ENCODE measurements at regions not wholly inside any gene's neighbourhood (a gene's known extent, or its start where the extent isn't known, plus 50 kb on each side); places are given as distances from the start of the nearest gene placed in this dataset.
"Not testable (repeated sequence)": the region's sequence is repeated elsewhere in the genome, so short reads cannot be mapped to it uniquely, and the experiment has no call there.

DNA sequence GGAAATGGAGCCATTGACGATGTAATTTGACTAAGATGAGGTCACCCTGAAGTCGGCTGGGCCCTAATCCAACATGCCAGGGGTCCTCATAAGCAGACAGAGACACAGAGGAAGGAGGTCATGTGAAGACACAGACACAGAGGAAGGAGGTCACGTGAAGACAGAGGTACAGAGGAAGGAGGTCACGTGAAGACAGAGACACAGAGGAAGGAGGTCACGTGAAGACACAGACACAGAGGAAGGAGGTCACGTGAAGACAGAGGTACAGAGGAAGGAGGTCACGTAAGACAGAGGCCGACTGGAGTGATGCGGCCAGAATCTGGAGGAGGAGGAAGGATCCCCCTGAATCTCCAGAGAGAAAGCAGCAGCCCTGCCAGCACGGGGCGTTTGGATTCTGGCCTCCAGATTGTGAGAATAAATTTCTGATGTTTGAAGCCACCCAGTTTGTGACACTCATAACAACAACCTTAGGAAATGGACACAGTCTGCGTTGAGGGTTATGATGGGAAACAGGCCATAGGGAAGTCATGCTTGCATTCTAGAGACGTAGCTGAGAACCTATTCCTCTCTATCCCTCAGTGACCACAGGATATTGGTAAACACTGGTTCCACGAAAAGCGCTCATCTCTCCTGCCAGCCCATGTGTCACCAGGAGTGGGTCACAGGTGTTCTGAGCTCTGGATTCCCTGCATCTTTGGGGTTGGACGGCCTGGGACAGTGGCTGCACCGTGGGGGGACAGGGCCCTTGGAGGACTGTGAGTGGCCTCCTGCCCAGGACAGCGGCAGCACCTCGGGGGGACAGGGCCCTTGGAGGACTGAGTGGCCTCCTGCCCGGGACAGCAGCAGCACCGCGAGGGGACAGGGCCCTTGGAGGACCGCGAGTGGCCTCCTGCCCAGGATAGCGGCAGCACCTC lies 108.5 kb downstream of the SOX1 start:
- in situ Hi-C loops (cut with MboI) = no loop called here

DNA sequence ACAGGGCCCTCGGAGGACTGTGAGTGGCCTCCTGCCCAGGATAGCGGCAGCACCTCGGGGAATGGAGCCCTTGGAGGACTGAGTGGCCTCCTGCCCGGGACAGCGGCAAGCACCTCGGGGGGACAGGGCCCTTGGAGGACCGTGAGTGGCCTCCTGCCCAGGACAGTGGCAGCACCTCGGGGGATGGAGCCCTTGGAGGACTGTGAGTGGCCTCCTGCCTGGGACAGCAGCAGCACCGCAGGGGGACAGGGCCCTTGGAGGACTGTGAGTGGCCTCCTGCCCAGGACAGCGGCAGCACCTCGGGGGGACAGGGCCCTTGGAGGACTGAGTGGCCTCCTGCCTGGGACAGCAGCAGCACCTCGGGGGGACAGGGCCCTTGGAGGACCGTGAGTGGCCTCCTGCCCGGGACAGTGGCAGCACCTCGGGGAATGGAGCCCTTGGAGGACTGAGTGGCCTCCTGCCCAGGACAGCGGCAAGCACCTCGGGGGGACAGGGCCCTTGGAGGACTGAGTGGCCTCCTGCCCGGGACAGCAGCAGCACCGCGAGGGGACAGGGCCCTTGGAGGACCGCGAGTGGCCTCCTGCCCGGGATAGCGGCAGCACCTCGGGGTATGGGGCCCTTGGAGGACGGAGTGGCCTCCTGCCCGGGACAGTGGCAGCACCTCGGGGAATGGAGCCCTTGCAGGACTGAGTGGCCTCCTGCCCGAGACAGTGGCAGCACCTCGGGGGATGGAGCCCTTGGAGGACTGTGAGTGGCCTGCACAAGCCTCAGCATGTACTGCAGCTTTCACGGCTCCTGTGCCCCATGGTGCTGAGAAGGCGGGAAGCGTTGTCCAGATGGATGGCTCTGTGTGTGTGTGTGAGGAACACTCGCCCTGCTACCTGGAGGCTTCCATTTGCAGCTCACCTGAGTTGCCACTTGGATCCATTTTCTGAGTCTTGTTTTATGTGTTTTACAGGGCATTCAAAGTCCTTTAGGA lies 109.5 kb downstream of the SOX1 start:
- 36 to 43% methylated on average over 18 to 34 of the region's 34 CpGs for WGBS, 2 experiments (ENCODE audit: low coverage in 1 of 2, low lambda C conversion rate in 2 of 2, missing lambda C conversion rate in 2 of 2)
- H2AFZ ChIP-seq; H3K79me2 ChIP-seq (ENCODE audit: insufficient read depth); H3K27ac ChIP-seq; H4K20me1 ChIP-seq (ENCODE audit: insufficient read depth); in situ Hi-C loops (cut with MboI); H3K9me3 ChIP-seq (ENCODE audit: low read depth); H3F3A ChIP-seq (ENCODE audit: insufficient read depth); DNase-seq; H3K4me1 ChIP-seq (ENCODE audit: insufficient read depth); H3K4me3 ChIP-seq; H3K4me2 ChIP-seq (ENCODE audit: unreplicated experiment); H3K27me3 ChIP-seq (replicated peaks; ENCODE audit: insufficient read depth); H3K36me3 ChIP-seq (ENCODE audit: low read depth); H3K9me2 ChIP-seq (ENCODE audit: insufficient read depth); H3K9ac ChIP-seq: not testable (repeated sequence)

More for the DNA sequence above, 108.5 kb downstream of the SOX1 start:
- H3K4me2 ChIP-seq (ENCODE audit: unreplicated experiment) = no peak overlapping the region
- no peak overlapping the region for H3K27ac ChIP-seq
- no peaks in the 10 kb centered on the region for H4K20me1 ChIP-seq (ENCODE audit: insufficient read depth)
- no peak overlapping the region for H3K9ac ChIP-seq
- no peaks in the 10 kb centered on the region for H3K9me3 ChIP-seq (ENCODE audit: low read depth)
- no peak for TF ChIP-seq EZH2 (IDR thresholded peaks at IDR 0.05; ENCODE audit: insufficient read depth, poor library complexity, severe bottlenecking)
- no peak for TF ChIP-seq EZH2phosphoT487 (IDR thresholded peaks at IDR 0.05; ENCODE audit: insufficient read depth, low read depth)
- no peak for DNase-seq
- no peak overlapping the region for H2AFZ ChIP-seq
- no peaks in the 10 kb centered on the region for H3K27me3 ChIP-seq (replicated peaks; ENCODE audit: insufficient read depth)
- no peak overlapping the region for H3K4me3 ChIP-seq
- no peaks in the 10 kb centered on the region for H3K36me3 ChIP-seq (ENCODE audit: low read depth)
- WGBS, 2 experiments (ENCODE audit: low coverage in 1 of 2, low lambda C conversion rate in 2 of 2, missing lambda C conversion rate in 2 of 2) = 51 to 52% methylated on average over 17 to 22 of the region's 25 CpGs
- H3K4me1 ChIP-seq (ENCODE audit: insufficient read depth) = no peaks in the 10 kb centered on the region
- H3F3A ChIP-seq (ENCODE audit: insufficient read depth) = no peaks in the 10 kb centered on the region
- H3K9me2 ChIP-seq (ENCODE audit: insufficient read depth) = no peaks in the 10 kb centered on the region
- H3K79me2 ChIP-seq (ENCODE audit: insufficient read depth) = no peaks in the 10 kb centered on the region

DNA sequence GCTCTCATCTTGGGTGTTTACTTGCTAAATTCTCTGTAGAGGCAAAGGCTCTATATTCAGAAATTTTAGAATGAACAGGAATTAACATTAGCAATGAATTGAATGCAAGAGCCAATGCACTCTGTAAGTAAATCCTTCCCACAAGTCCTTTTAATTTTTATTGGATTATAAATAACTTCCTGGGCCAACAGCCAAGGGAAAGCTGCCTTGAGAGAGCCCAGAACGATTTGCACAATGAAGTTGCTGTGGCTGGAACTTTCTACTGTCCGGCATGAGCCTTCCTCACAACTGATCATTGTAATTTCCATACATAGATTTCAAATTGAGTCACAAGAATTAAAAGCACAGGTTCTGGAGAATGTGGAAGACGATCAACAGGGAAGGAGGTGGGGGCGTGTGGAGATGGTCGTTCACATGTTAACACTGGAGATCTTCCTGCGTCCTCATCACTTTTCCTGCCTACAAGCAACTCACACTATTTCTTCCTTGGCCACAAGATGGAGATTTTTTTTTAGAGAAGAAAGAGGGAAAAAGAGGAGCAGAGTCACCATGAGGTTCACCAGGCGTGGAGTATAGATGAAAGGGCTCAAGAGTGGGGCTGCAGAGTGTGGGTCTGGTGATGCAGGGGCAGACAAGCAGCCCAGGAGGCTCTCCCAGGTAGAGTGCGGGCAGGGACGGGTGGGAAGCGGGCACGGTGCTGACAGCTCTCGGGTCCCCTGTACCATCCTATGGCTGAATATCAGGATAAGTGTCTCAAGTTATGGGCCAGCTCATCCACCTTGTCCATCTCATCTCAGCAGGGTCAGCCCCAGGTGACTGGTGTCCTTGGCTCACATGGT lies 110.7 kb downstream of the SOX1 start:
- Histone ChIP-seq H3K4me3 (no peak overlapping the region), H3K27me3 (replicated peaks; ENCODE audit: insufficient read depth) (no peaks in the 10 kb centered on the region), H4K20me1 (ENCODE audit: insufficient read depth) (no peaks in the 10 kb centered on the region), H2AFZ (no peak overlapping the region), H3K4me1 (ENCODE audit: insufficient read depth) (no peaks in the 10 kb centered on the region), H3K36me3 (ENCODE audit: low read depth) (no peaks in the 10 kb centered on the region), H3K79me2 (ENCODE audit: insufficient read depth) (no peaks in the 10 kb centered on the region), H3K9me2 (ENCODE audit: insufficient read depth) (no peaks in the 10 kb centered on the region), H3K4me2 (ENCODE audit: unreplicated experiment) (no peak overlapping the region), H3K9ac (no peak overlapping the region), H3F3A (ENCODE audit: insufficient read depth) (no peaks in the 10 kb centered on the region), H3K9me3 (ENCODE audit: low read depth) (no peaks in the 10 kb centered on the region), H3K27ac (no peak overlapping the region)
- WGBS, 2 experiments (ENCODE audit: low coverage in 1 of 2, low lambda C conversion rate in 2 of 2, missing lambda C conversion rate in 2 of 2) = 26 to 28% methylated on average over 11 to 12 of the region's 12 CpGs
- DNase-seq = no peak
- no peak for TF ChIP-seq EZH2 (IDR thresholded peaks at IDR 0.05; ENCODE audit: insufficient read depth, poor library complexity, severe bottlenecking)
- no peak for TF ChIP-seq EZH2phosphoT487 (IDR thresholded peaks at IDR 0.05; ENCODE audit: insufficient read depth, low read depth)
- in situ Hi-C loops (cut with MboI) = no loop called here

DNA sequence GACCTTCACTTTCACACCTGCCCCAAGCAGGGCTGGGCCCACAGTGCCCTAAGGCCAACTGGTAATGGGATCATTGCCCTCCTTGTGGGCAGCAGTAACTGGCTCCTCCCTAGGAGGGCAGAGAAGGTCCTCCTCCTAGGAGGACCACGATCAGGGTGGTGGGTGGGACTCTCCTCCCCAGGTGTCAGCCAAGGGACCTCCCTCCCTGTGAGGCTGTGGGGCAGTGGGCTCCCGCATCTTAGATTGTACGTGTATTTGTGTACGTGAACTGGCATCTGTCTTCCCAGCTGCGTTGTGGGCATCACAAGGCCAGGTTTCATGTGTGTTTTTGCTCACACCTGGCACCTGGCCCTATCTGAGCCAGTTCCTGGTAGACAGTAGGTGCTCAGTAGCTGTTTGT lies 111.8 kb downstream of the SOX1 start:
- TF ChIP-seq EZH2 (IDR thresholded peaks at IDR 0.05; ENCODE audit: insufficient read depth, poor library complexity, severe bottlenecking) = no peak
- no peak for TF ChIP-seq EZH2phosphoT487 (IDR thresholded peaks at IDR 0.05; ENCODE audit: insufficient read depth, low read depth)
- in situ Hi-C loops (cut with MboI) = no loop called here
- WGBS, 2 experiments (ENCODE audit: low coverage in 1 of 2, low lambda C conversion rate in 2 of 2, missing lambda C conversion rate in 2 of 2) = 29 to 34% methylated on average over 5 of the region's 5 CpGs
- H3K27me3 ChIP-seq (replicated peaks; ENCODE audit: insufficient read depth) = no peaks in the 10 kb centered on the region
- H3K9ac ChIP-seq = no peak overlapping the region
- no peaks in the 10 kb centered on the region for H3K36me3 ChIP-seq (ENCODE audit: low read depth)
- H3K9me3 ChIP-seq (ENCODE audit: low read depth) = no peaks in the 10 kb centered on the region
- no peak overlapping the region for H3K4me3 ChIP-seq
- H3K27ac ChIP-seq = no peak overlapping the region
- H3K79me2 ChIP-seq (ENCODE audit: insufficient read depth) = no peaks in the 10 kb centered on the region
- H3F3A ChIP-seq (ENCODE audit: insufficient read depth) = no peaks in the 10 kb centered on the region
- H3K4me1 ChIP-seq (ENCODE audit: insufficient read depth) = no peaks in the 10 kb centered on the region
- no peak overlapping the region for H2AFZ ChIP-seq
- DNase-seq = no peak
- no peaks in the 10 kb centered on the region for H3K9me2 ChIP-seq (ENCODE audit: insufficient read depth)
- H3K4me2 ChIP-seq (ENCODE audit: unreplicated experiment) = no peak overlapping the region
- H4K20me1 ChIP-seq (ENCODE audit: insufficient read depth) = no peaks in the 10 kb centered on the region
